ENCODE measurements at regions not wholly inside any gene's neighbourhood (a gene's known extent, or its start where the extent isn't known, plus 50 kb on each side); places are given as distances from the start of the nearest gene placed in this dataset.

GRCh38 chr14:84670796-84671195, 859.1 kb upstream of the FLRT2 start:
- DNase-seq, result no peak

GRCh38 chr14:84671776-84672175, 858.2 kb upstream of the FLRT2 start:
- no peak for DNase-seq

- no peak for DNase-seq
These were observed 855.3 kb upstream of the FLRT2 start for GRCh38 chr14:84674636-84675035.

GRCh38 chr14:84686550-84686949, 843.4 kb upstream of the FLRT2 start:
- no peak for DNase-seq

GRCh38 chr14:84688297-84689025, 841.5 kb upstream of the FLRT2 start:
- no peak for DNase-seq

- DNase-seq, result no peak
These were observed 835.8 kb upstream of the FLRT2 start for GRCh38 chr14:84694161-84694560.

GRCh38 chr14:84704601-84705000, 825.3 kb upstream of the FLRT2 start:
- no peak for DNase-seq

GRCh38 chr14:84707830-84708229, 822.1 kb upstream of the FLRT2 start:
- no peak for DNase-seq

- DNase-seq, result no peak
These were observed 821.1 kb upstream of the FLRT2 start for GRCh38 chr14:84708865-84709264.

GRCh38 chr14:84726471-84726870, 803.5 kb upstream of the FLRT2 start:
- no peak for DNase-seq

- DNase-seq, result no peak
These were observed 780.6 kb upstream of the FLRT2 start for GRCh38 chr14:84749191-84749955.

- no peak for DNase-seq
These were observed 779.7 kb upstream of the FLRT2 start for GRCh38 chr14:84750284-84750683.

- no peak for DNase-seq
These were observed 779.0 kb upstream of the FLRT2 start for GRCh38 chr14:84750763-84751554.

- no peak for DNase-seq
These were observed 778.2 kb upstream of the FLRT2 start for GRCh38 chr14:84751745-84752144.

GRCh38 chr14:84760489-84761126, 769.3 kb upstream of the FLRT2 start:
- DNase-seq, result no peak

- no peak for DNase-seq
These were observed 762.5 kb upstream of the FLRT2 start for GRCh38 chr14:84767434-84767833.

- no peak for DNase-seq
These were observed 759.9 kb upstream of the FLRT2 start for GRCh38 chr14:84770030-84770429.

- no peak for DNase-seq
These were observed 752.6 kb upstream of the FLRT2 start for GRCh38 chr14:84777356-84777755.

GRCh38 chr14:84782902-84783301, 747.0 kb upstream of the FLRT2 start:
- DNase-seq, result no peak

- DNase-seq, result no peak
These were observed 746.4 kb upstream of the FLRT2 start for GRCh38 chr14:84783511-84783910.

- no peak for DNase-seq
These were observed 743.9 kb upstream of the FLRT2 start for GRCh38 chr14:84785996-84786395.

GRCh38 chr14:84789012-84789411, 740.9 kb upstream of the FLRT2 start:
- no peak for DNase-seq

Data from activated CD4-positive, alpha-beta T cell treated with anti-CD3 and anti-CD28 coated beads, Interleukin-2, amount 50 U/mL, for 4 hours (primary cell).